RWPE1 (cell line): ENCODE measurements at regions not wholly inside any gene's neighbourhood (a gene's known extent, or its start where the extent isn't known, plus 50 kb on each side); places are given as distances from the start of the nearest gene placed in this dataset.

Experiments
- CTCF ChIA-PET: fragments of 350-600 bp; sonication (Branson Sonifier 250); formaldehyde crosslinking; extraction: SDS; loops from one replicate; lab custom pipeline; 2021; lab: Yijun Ruan, JAX
- POLR2A ChIA-PET: fragments of 400-600 bp; formaldehyde crosslinking; extraction: SDS; loops from one replicate; lab custom pipeline; 2020; ENCODE audit warnings: antibody characterized with exemption; ENCODE audit not compliant: low non-redundant PET; lab: Yijun Ruan, JAX
- DNase-seq: peaks from one replicate; pipeline ENCODE4 v3.0.0; 2012; ENCODE audit warnings: low spot score
- H3K27ac ChIP-seq: fragments of 450-650 bp; 2 replicates; pipeline ENCODE4 v1.5.1; 2017
- CTCF ChIP-seq: fragments of 450-650 bp; conservative IDR thresholded peaks from 2 replicates; pipeline ENCODE4 v1.5.1; 2017; ENCODE audit warnings: low read depth, mild to moderate bottlenecking

DNA sequence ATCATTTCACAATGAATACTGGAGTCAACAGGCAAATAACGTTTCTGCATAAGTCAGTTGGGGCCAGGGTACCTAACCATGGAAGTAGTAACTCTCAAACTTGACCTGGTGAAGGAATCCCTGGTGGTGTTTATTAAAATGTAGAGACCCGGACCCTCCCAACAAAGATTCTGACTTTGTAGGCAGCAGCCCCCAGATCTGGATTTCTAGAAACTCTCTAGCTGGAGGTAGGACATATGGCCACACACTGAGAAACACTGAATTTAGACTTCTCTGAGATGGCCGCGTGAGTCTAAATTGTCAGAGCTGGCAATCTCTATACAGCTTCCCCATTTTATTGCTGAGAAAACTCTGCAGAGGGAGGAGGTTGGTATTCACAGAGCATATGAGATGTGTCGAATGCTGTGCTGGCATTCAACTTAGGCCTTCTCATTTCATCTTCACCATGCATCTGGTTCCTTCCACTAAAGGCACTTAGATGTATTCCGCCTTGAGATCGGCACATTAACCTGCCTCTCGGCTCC lies 278.1 kb downstream of the CYRIA start:
- DNase-seq, result no peak
- no peak for TF ChIP-seq CTCF
- CTCF ChIA-PET, result no interaction called here
- POLR2A ChIA-PET, result no interaction called here
- no peak overlapping the region for H3K27ac ChIP-seq

DNA sequence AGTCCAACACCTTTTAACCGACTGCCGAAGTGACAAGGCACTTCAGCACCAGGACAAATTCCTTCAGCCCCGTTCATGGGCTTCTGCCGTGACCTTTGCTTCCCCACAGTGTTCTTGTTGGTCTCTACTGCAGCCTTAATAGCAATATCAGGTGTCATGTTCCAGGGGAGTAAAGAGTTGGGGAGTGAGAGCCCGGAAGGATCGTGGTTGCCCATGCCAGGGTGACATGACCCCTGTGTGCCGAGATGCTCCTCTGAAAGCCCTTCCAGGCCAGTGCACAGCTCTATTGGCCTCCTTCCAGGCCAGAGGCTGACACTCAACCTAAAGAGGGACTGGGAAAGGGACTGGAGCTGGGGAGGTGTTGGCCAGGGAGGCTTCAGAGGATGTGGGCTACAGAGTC lies 279.2 kb downstream of the CYRIA start:
- ChIA-PET CTCF (interaction anchor here (0.8 kb wide), 1 partner anchor 606 kb away, joined by 4 read pairs; no protein-coding TSS in a partner anchor), POLR2A (no interaction called here)
- no peak for TF ChIP-seq CTCF
- DNase-seq, result no peak
- no peak overlapping the region for H3K27ac ChIP-seq

DNA sequence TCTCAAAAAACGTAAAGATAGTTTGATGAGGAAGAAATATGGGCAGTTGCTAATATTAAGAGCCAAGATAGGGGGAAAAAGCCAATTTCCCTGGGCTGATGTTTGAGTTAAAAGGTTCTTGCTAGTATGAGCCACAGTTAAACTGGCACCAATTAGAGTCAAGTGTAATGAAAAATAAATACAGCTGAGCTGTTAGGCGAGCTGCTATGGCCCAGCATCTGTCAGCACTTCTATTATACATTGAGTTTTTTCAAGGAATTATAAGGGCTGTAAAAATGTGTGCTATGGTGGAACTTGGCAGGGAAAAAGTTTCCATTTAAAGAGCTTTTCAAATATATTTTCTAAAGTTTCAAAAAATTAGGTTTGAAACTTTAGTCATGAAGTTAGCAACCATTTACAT lies 279.6 kb downstream of the CYRIA start:
- ChIA-PET CTCF (interaction anchor here (0.8 kb wide), 1 partner anchor 606 kb away, joined by 4 read pairs; no protein-coding TSS in a partner anchor), POLR2A (no interaction called here)
- DNase-seq, result no peak
- TF ChIP-seq CTCF, result no peak
- H3K27ac ChIP-seq, result no peak overlapping the region

- no peak for TF ChIP-seq CTCF
- DNase-seq, result no peak
- H3K27ac ChIP-seq, result no peak overlapping the region
- POLR2A ChIA-PET, result no interaction called here
- CTCF ChIA-PET, result interaction anchor here (0.8 kb wide), 1 partner anchor 605 kb away, joined by 4 read pairs; no protein-coding TSS in a partner anchor
Measured at GRCh38 chr2:16385341-16385740, 280.3 kb downstream of the CYRIA start.

DNA sequence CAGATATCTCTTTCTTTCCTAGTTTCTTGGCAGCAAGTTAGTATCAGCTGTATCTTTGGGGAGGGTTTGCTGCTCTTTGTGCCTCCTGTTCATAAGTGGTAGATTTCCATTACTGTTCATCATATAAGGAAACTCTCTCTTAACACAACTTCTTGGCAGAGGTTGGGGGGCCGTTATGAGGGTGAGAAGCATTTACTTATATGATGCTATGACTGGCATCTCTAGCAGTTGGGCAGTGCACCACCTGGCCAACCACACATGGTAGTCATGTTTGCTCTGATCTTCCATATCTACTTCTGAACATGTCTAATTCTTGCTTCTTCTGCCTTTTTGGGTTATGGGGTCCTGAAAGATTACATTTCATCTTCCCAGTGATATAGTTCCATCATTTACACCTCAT lies 282.2 kb downstream of the CYRIA start:
- ChIA-PET POLR2A (no interaction called here), CTCF (no interaction called here)
- H3K27ac ChIP-seq, result no peak overlapping the region
- no peak for TF ChIP-seq CTCF
- DNase-seq, result no peak

- no peak for DNase-seq
- ChIA-PET POLR2A (no interaction called here), CTCF (no interaction called here)
- H3K27ac ChIP-seq, result no peak overlapping the region
- TF ChIP-seq CTCF, result no peak
Measured at GRCh38 chr2:16382451-16382850, 283.2 kb downstream of the CYRIA start.
